H54 (cell line): ENCODE measurements at regions not wholly inside any gene's neighbourhood (a gene's known extent, or its start where the extent isn't known, plus 50 kb on each side); places are given as distances from the start of the nearest gene placed in this dataset.
"Not testable (repeated sequence)": the region's sequence is repeated elsewhere in the genome, so short reads cannot be mapped to it uniquely, and the experiment has no call there.

Experiments
- DNase-seq: peaks from one replicate; pipeline ENCODE4 v3.0.0; 2011; ENCODE audit warnings: low spot score, mixed read lengths; ENCODE audit not compliant: insufficient read length
- FAIRE-seq: peaks from 3 replicates; lab custom pipeline; 2011; peaks lifted over from hg19 to GRCh38; lab: Jason Lieb, UNC
- POLR2A ChIP-seq: IDR thresholded peaks from 2 replicates; pipeline ENCODE4 v1.6.1; 2011; ENCODE audit warnings: low read depth, mild to moderate bottlenecking, low read length

DNA sequence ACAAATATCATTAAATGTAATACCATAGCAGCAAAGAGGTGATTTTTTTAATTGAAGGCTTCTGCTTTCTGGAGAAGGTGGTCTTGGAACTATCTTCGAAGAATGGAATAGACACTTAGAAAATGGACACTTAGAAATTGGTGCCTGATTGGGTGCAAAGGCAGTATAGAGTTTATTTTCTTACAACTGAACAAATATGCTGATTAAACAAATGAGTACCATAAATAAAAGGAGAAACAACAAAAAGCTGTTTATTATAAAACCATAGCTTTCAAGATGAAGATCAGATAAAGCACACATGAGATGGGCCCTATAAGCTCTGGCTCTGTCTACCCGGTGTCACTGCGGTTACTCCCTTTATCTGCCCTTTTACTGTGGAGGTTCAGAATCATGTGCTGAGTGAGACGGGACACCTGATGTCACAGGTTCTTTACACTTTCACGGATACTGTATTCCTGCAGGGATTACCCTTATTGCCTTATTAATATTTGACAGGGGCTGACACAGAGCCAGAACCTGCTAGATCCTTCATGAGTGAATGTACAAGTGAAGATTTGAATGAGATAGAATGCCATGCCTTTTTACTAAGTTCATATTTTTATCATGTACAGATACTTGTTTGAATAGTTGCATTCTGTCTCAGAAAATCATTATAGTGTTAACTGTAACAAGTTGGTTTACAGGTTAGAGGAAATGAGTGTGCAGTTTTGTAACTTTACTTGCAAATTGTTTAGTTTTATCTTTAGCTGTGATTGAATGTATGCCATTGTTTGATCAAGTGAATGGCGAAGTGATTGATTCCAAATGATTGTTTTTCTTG is 477.5 kb upstream of the RGS6 start:
- FAIRE-seq = no peak
- DNase-seq = no peak

DNA sequence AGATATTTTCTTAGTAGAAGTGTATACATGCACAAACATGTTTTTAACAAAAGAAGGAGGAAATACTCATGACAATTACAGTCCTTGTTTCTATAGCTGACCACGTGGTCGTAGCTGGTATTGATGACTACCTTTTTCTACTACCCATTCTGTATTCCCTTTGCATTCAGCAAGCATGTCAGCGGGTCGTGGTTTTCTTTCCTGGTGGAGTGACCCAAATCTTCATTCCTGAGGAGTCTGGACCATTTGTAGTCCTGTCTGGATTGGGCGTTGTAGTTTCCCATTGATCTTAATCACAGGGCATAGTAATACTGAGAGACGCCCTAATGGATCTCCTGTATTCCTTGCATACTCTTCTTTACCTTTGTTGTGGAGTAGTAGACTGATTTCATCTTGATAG is 472.1 kb upstream of the RGS6 start:
- no peak for TF ChIP-seq POLR2A
- DNase-seq (no peak), FAIRE-seq (no peak)

More for the DNA sequence above, 477.5 kb upstream of the RGS6 start:
- no peak for TF ChIP-seq POLR2A

DNA sequence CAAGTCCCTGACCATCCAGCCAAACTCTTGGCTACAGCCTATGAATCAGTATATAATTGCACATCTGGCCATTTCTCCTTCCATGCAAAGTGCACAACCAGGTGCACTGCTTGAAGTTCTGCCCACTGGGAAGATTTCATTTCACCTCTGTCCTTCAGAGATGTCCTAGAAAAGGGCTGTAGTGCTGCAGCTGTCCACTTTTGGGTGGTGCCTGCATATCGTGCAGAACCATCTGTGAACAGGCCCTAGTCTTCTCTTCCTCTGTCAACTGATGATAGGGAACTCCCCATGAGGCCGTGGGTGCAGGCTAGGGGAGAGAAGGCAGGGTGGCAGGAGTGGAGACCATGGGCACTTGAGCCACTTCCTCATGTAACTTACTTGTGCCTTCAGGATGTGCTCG is 470.6 kb upstream of the RGS6 start:
- not testable (repeated sequence) for DNase-seq, FAIRE-seq

DNA sequence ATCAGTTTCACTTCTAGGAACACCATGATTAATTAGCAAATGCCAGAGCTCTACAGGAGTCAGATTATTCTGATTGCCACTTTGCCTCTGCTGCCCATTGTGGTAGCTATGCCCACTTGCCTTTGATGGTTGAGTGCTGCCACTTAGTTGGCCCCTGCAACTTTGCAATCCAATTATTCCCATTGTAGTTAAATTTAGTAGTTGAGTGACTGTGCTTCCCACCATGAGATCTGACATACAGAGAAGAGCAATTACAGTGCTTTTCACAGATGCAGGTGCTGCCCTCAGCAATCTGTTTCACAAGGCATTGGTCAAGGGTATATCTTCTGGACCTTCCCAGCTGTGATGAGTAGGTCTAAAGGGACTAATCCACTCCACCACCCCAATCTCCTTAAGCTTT is 468.4 kb upstream of the RGS6 start:
- DNase-seq (no peak), FAIRE-seq (no peak)
- TF ChIP-seq POLR2A = no peak

DNA sequence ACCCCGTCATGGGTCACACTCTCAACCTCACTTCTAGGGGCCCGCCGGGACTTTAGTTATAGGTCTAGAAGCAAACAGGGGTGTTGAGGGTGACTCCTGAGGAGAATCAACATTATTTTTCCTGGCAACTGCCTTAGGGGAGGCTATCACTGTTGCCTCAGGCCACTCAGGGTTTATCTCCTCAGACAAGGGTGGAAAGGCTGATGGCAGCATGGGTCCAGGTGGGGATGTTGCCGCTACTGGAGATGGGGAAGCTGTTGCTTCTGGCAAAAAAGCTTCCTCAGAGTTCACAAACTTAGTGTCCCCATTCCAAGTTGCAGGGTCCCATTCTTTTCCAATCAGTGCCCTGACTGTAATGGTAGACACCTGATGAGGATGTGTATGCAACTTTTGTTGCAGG is 467.4 kb upstream of the RGS6 start:
- TF ChIP-seq POLR2A = no peak
- FAIRE-seq (no peak), DNase-seq (no peak)

DNA sequence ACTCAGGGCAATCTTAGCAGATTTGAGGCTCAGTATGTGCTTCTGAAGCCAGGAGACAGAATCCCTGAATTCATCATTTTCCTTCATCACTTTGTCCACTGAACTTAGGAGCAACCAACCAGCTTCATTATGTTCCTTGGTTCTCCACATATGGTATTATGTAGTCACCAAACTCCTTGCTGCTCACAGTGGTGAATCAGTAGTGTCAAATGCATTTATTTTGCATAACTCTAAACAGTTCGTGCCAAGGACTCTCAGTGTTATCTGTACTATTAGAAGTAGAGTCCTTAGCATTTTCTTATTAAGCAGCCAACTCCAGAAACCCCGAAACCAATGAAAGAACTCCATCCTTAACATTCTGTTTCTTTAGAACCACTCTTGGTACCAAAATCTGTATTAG is 466.9 kb upstream of the RGS6 start:
- no peak for TF ChIP-seq POLR2A
- DNase-seq (no peak), FAIRE-seq (no peak)

DNA sequence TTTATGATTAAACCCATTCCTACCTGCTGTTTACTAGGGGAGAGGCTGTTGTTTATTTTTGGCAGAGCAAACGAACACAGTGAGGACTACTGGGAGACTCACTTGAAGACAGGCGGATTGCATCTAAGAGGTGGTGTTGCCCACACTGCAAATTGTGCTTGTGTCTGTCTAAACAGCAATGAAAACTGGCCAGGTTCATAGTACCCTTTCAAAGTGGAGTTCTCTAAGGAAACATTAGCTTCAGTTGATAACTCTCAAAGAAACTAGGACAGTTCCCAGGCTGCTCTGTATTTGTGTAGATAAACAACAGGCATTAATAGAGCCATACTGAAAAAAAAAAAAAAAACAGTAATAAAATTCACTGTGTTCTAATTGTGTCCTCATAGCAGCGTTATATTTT is 466.0 kb upstream of the RGS6 start:
- no peak for TF ChIP-seq POLR2A
- DNase-seq (no peak), FAIRE-seq (no peak)

DNA sequence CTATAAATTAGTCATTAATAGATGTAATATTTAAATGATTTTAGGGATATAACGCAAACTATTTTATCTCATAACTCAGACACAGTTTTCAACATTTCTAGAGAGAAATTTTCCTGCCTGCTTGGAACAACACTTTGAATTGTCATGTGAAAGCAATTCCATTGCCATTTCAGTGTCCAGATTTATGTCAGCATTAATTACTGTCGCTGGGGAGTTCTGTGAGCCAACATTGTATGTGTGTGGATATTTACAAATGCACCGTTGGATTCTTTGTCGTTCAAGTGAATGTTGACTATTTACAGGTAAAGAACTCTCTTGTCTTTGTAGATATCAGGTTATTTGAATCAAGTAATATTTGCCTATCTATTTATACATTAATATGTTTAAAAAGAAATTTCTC is 465.3 kb upstream of the RGS6 start:
- no peak for FAIRE-seq
- no peak for TF ChIP-seq POLR2A
- DNase-seq = no peak

DNA sequence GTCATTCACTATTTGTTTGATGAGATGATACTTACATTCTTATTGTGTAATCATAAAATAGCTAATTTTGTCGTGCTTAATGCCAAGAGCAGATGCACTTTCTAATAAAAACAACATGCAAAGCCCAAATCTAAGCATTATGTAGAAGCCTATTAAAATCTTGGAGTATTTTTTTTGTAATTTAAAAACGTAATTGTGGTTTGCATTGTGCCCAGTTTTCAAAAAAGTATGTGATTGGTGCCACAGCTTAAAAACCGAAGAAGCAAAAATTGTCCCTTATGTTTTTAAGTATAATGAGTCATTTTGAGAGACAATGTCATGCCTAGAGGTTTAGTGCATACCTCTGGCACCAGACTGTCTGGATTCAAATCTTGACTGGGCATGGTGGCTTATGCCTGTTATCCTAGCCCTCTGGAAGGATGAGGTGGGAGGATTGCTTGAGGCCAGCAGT is 464.8 kb upstream of the RGS6 start:
- FAIRE-seq (no peak), DNase-seq (no peak)
- TF ChIP-seq POLR2A = no peak

DNA sequence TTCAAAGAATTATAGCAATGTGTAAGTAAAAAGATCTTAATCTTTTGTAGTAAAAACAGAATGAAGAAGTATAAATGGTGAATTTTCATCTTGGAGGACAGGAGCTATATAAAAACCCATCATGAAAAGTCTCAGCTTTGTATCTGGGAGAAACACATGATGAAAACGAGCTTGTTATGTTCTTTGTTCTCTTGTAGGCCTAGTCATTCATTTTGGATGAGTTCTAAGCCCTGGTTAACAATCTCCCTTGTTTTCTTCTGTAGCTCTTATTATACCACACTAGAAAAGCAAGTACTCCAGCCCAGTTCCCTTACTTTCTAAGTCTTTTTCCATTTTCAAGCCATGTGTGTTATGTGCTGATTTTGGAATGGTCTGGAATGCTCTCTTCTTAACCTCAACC is 463.5 kb upstream of the RGS6 start:
- no peak for DNase-seq
- no peak for FAIRE-seq
- TF ChIP-seq POLR2A = no peak

DNA sequence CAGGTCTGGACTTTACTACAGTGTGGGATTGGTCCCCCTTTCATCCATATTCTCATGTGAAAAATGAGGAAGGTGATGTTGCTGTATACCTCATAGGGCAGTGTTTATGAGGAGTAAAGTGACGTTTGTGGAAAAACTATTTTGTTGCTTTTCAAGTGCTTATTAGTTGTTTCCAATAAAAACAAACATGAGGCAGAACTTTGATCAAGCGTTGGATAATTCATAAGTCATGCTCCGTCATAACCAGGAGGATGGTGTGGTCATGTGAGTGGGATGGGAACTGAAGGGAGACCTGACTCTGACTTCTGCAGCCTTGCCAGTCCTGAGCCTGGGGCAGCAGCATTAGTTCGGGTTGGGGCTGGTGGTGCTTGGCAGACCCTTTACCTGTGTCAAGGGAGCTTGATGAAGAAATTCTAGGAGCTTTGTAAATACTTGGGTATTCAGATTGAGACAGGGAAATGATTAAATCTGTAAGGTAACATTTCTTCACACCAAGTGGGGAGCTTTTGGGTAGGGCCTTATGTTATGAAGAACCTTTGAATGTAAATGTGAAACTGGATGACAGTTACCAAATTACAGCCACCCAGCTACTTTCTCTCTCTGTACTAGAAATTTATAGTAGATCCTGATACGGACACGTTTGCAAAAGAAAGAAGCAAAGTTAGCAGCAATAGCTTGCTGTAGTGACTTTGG is 462.4 kb upstream of the RGS6 start:
- TF ChIP-seq POLR2A = no peak
- no peak for FAIRE-seq
- DNase-seq = no peak

DNA sequence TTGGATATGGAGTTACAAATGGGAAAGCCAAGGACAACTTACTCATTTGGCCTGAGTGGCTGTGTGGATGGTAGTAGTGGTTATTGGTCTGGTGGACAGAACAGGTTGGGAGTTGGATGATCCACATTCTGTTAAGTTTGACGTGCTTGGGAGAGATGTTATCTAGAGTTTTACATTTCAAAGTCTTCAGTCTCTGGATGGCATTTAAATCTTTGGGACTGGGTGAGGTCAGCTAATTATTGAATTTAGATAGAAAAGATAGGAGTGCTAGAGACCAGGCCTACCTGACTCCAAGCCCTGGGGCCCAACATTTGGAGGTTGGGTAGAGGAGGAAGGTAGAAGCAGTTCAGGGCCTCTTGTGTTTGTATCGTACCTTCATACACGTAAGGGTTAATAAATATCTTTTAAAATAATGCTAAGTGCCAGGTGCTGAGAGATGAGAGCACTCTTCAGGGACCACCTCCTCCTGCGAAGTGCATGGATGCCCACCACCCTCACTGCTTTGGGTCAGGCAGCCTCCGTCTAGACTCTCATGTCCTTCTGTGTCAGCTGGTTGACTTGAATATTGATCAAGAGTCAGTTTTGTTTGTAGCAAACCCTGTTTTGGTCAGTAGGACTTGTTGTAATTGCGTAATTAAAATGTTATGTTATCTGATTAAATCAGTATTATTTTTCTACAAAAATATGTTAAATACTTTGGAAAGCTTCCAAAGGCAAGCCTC is 460.4 kb upstream of the RGS6 start:
- no peak for DNase-seq
- no peak for FAIRE-seq
- TF ChIP-seq POLR2A = no peak

DNA sequence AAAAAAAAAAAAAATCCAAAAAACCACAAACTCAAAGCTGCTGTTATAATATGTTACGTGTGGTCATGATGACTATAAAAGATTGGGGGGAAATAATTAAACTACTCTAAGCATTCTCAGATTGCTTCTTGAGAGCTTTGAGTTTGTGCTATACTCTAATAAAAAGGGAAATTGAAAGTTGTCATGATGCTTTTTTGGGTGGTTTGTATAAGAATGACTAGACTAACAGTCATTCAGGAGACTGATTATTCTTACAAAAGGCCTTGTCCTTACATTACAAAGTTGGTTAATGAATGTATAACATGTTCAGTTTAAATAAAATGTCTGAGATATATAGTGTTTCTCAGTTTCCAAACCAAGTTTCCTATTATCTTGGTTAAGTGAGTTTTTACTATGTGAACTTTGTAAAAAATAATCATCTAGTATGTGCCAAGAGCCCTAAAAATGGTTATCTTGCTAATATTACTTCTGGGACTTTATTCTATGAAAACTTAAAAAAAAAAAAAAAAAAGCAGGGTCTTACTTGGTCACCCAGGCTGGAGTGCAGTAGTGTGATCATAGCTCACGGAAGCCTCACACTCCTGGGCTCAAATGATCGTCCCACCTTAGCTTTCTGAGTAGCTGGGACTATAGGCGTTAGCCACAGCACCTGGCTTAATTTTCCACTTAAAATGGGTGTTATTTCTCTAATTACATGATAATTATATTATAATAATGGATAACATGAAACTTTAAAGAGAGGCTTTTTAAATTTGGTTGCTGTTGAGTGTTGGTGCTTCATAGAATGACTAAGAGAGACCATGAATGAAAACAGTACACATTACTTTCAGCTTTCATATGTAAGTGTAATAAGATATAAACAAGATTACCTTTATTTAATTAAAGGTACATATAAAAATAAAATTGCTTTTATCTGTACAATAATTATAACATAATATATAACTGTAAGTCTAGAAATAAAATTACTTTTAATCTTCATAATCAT is 459.6 kb upstream of the RGS6 start:
- no peak for TF ChIP-seq POLR2A
- no peak for DNase-seq
- FAIRE-seq = no peak
